Fibroblast of villous mesenchyme (primary cell): ENCODE measurements at regions not wholly inside any gene's neighbourhood (a gene's known extent, or its start where the extent isn't known, plus 50 kb on each side); places are given as distances from the start of the nearest gene placed in this dataset.
"Not testable (repeated sequence)": the region's sequence is repeated elsewhere in the genome, so short reads cannot be mapped to it uniquely, and the experiment has no call there.

Experiments used
- DNase-seq: peaks from one replicate; pipeline ENCODE4 v3.0.0-alpha.2; 2010; ENCODE audit warnings: low read depth
- H3K4me3 ChIP-seq: 2 replicates; pipeline ENCODE4 v1.5.1; 2011; ENCODE audit warnings: low read depth, mild to moderate bottlenecking, low read length
- CTCF ChIP-seq: IDR thresholded peaks from 2 replicates; pipeline ENCODE4 v1.5.1; 2012; ENCODE audit warnings: low read depth, mild to moderate bottlenecking, low read length; ENCODE audit not compliant: insufficient read depth

DNA sequence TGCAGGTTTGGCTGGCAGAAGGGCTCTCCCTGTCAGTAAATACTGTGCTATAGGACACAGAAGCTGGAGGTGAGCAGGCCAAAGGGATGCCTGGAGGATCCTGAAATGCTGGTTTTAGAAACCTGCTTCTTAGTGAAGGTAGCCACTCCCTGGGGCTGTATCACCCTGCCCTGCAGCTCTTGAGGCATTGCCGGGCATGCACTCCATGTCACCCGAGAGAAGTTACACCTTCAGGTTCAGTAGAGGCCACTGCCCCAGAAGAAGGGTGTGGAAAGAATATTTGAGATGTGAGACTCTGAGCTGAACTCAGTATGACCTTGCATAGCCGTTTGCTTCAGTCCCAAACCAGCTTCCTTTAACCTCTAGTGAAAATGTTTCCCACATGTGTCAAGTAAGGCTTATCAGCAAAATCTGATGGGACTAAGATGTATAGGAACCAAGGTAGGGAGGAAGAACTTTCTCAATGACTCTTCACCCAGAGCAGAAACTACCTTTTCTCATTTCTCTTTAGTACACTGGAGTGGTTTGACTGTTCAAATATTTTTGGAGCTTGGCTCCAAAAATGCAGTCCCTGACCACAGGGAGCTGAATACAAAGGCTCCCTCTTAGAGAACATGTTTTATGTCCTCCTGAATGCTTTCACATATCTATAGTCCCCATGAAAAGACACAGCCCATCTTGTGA is 164.5 kb upstream of the DYRK2 start:
- no peak for TF ChIP-seq CTCF
- no peak for DNase-seq
- no peak overlapping the region for H3K4me3 ChIP-seq

- H3K4me3 ChIP-seq, result no peak overlapping the region
- no peak for TF ChIP-seq CTCF
- no peak for DNase-seq
Observed at GRCh38 chr12:67484791-67485480, 163.6 kb upstream of the DYRK2 start.

- DNase-seq, result no peak
- H3K4me3 ChIP-seq, result no peak overlapping the region
- no peak for TF ChIP-seq CTCF
Observed at GRCh38 chr12:67486671-67487070, 161.9 kb upstream of the DYRK2 start.

GRCh38 chr12:67488349-67488748 is 160.2 kb upstream of the DYRK2 start:
- DNase-seq, H3K4me3 ChIP-seq: not testable (repeated sequence)

GRCh38 chr12:67489007-67489406 is 159.5 kb upstream of the DYRK2 start:
- no peak for DNase-seq
- no peak for TF ChIP-seq CTCF
- H3K4me3 ChIP-seq, result no peak overlapping the region

- DNase-seq, result no peak
- TF ChIP-seq CTCF, result no peak
- no peak overlapping the region for H3K4me3 ChIP-seq
Observed at GRCh38 chr12:67496581-67496980, 152.0 kb upstream of the DYRK2 start.

GRCh38 chr12:67498991-67499390 is 149.6 kb upstream of the DYRK2 start:
- no peak overlapping the region for H3K4me3 ChIP-seq
- no peak for DNase-seq
- no peak for TF ChIP-seq CTCF
